Endothelial cell (in vitro differentiated cells): ENCODE measurements at regions not wholly inside any gene's neighbourhood (a gene's known extent, or its start where the extent isn't known, plus 50 kb on each side); places are given as distances from the start of the nearest gene placed in this dataset.

Experiments used
- DNase-seq: peaks from one replicate; pipeline ENCODE4 v3.0.0; 2021; ENCODE audit warnings: low spot score
- H3K27ac Mint-ChIP-seq: one replicate; pipeline ENCODE4 v1.8.0; 2021; ENCODE audit warnings: mixed read lengths, inconsistent platforms; ENCODE audit not compliant: unreplicated experiment
- H3K27me3 Mint-ChIP-seq: one replicate; pipeline ENCODE4 v1.8.0; 2021; ENCODE audit warnings: mild to moderate bottlenecking, moderate library complexity, mixed read lengths, inconsistent platforms; ENCODE audit not compliant: unreplicated experiment
- H3K36me3 Mint-ChIP-seq: one replicate; pipeline ENCODE4 v1.8.0; 2021; ENCODE audit warnings: mild to moderate bottlenecking, low read depth, mixed read lengths, inconsistent platforms; ENCODE audit not compliant: unreplicated experiment
- H3K4me1 Mint-ChIP-seq: one replicate; pipeline ENCODE4 v1.8.0; 2021; ENCODE audit warnings: mild to moderate bottlenecking, mixed read lengths, inconsistent platforms; ENCODE audit not compliant: unreplicated experiment
- H3K4me3 Mint-ChIP-seq: one replicate; pipeline ENCODE4 v1.8.0; 2021; ENCODE audit warnings: mild to moderate bottlenecking, mixed read lengths, inconsistent platforms; ENCODE audit not compliant: unreplicated experiment
- H3K9me3 Mint-ChIP-seq: one replicate; pipeline ENCODE4 v1.8.0; 2021; ENCODE audit warnings: mixed read lengths, inconsistent platforms; ENCODE audit not compliant: unreplicated experiment
- TF ChIP-seq, protein P1 (sequence below): fragments of 200-600 bp; sonication (generic); IDR thresholded peaks from one replicate; pipeline ENCODE4 v1.5.0; 2021; ENCODE audit warnings: antibody characterized with exemption; ENCODE audit not compliant: unreplicated experiment

DNA sequence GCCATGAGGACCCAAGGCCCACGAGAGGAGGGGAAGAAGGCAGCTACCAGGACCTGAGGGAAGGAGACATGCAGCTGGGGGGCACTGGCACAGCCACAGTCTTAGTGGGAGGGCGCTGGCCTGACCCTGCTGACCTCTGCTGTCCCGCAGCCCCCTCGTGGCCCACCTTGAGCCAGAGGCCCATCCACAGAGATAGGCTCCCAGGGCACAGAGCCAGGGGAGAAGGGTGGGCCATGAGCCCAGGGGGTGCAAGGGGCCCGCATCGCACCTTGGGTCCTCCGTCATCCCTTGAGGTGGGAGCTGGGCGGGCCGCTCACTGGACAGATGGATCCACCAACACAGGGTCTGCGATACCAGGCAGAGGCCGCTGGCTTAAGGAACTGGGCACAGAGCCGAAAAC, 387.7 kb upstream of the PFKP start:
- TF ChIP-seq, protein P1, sequence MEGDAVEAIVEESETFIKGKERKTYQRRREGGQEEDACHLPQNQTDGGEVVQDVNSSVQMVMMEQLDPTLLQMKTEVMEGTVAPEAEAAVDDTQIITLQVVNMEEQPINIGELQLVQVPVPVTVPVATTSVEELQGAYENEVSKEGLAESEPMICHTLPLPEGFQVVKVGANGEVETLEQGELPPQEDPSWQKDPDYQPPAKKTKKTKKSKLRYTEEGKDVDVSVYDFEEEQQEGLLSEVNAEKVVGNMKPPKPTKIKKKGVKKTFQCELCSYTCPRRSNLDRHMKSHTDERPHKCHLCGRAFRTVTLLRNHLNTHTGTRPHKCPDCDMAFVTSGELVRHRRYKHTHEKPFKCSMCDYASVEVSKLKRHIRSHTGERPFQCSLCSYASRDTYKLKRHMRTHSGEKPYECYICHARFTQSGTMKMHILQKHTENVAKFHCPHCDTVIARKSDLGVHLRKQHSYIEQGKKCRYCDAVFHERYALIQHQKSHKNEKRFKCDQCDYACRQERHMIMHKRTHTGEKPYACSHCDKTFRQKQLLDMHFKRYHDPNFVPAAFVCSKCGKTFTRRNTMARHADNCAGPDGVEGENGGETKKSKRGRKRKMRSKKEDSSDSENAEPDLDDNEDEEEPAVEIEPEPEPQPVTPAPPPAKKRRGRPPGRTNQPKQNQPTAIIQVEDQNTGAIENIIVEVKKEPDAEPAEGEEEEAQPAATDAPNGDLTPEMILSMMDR, result no peak
- Mint-ChIP-seq H3K4me1 (peaks cover 6% of the 10 kb centered on the region), H3K27me3 (no peaks in the 10 kb centered on the region), H3K27ac (no peak overlapping the region), H3K4me3 (no peak overlapping the region), H3K36me3 (no peaks in the 10 kb centered on the region), H3K9me3 (no peaks in the 10 kb centered on the region)
- DNase-seq, result no peak

DNA sequence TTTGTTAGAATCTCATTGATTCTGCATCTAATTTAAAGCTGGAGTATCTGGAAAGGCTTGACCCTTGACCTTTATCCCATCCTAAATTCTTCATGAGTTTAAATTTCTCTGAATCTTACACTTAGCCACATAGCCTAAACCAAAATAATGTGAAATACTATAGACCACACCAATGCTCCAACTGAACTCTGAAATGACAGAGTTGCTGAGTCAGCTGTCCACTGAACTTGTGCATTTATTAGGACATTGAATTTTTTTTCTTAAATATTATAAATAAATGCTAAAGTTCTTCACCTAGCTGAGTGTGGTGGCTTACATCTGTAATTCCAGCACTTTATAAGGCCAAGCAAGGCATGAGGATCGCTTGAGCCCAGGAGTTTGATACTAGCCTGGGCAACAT, 390.9 kb upstream of the PFKP start:
- Mint-ChIP-seq H3K36me3 (no peaks in the 10 kb centered on the region), H3K4me3 (no peak overlapping the region), H3K4me1 (peaks cover 6% of the 10 kb centered on the region), H3K27ac (no peak overlapping the region), H3K27me3 (peaks cover 3% of the 10 kb centered on the region), H3K9me3 (no peaks in the 10 kb centered on the region)
- TF ChIP-seq, protein P1, result no peak
- no peak for DNase-seq

DNA sequence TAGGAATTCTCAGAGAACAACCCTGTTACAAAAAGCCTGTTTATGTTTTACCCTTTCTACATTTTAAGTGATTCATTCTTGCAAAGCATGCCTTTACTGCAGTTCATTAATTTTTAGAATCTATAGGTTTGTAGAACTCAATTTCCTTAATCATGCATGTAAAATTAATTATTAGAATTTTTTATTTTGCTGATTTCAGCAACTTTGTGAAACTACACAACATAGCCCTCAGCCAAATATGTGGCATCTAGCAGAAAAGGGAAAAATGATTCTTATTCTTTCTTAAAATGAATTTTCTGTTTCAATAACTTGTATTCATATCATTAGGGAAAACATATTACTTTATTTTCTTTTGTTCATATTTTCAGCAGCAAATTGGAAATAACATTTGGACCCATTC, 392.9 kb upstream of the PFKP start:
- Mint-ChIP-seq H3K36me3 (no peaks in the 10 kb centered on the region), H3K4me3 (no peak overlapping the region), H3K4me1 (no peaks in the 10 kb centered on the region), H3K27ac (no peak overlapping the region), H3K9me3 (no peaks in the 10 kb centered on the region), H3K27me3 (peaks cover 4% of the 10 kb centered on the region)
- TF ChIP-seq, protein P1, result no peak
- no peak for DNase-seq

DNA sequence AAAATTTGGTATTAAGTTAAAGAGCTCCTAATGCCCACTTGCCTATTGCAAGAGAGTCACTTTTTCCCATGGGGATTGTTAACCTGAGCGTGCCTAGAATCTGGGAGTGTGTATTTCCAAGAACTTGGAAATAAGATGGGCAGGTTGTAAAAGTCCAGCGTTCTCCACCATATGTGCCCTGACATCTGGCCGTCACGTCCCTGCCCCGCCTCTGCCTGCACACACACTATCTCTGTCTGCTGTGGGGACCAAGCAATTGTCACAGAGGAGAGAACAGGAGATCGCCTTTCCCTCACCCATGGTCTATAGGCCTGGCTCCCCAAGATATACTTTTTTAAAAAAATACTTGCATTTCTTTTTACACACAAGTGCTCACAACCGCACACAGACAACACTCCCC, 396.5 kb upstream of the PFKP start:
- Mint-ChIP-seq H3K27ac (no peak overlapping the region), H3K4me3 (no peak overlapping the region), H3K9me3 (no peaks in the 10 kb centered on the region), H3K36me3 (no peaks in the 10 kb centered on the region), H3K4me1 (no peaks in the 10 kb centered on the region), H3K27me3 (peaks cover 4% of the 10 kb centered on the region)
- TF ChIP-seq, protein P1, result no peak
- DNase-seq, result no peak

DNA sequence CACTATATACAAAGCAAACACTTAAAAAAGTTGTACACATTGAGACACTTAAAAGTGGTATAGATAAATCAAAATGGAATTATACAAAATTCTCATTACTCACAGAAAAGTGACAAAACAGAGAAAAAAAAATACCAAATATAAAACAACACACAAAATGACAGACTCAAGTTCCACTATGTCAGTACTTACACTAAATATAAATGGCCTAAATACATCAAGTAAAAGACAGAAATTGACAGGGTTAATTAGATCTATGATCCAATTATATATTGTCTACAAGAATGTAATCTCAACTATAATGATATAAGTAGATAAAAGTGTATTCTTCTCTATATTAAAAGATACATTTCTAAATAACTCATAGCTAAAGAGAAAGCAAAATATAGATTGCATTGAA, 401.6 kb upstream of the PFKP start:
- no peaks in the 10 kb centered on the region for H3K9me3 Mint-ChIP-seq
- H3K4me1 Mint-ChIP-seq, result no peaks in the 10 kb centered on the region
- TF ChIP-seq, protein P1, result no peak
- no peaks in the 10 kb centered on the region for H3K36me3 Mint-ChIP-seq
- no peak overlapping the region for H3K4me3 Mint-ChIP-seq
- H3K27ac Mint-ChIP-seq, result no peak overlapping the region
- DNase-seq, result no peak
- no peaks in the 10 kb centered on the region for H3K27me3 Mint-ChIP-seq
